HCT116 (cell line): ENCODE measurements at regions not wholly inside any gene's neighbourhood (a gene's known extent, or its start where the extent isn't known, plus 50 kb on each side); places are given as distances from the start of the nearest gene placed in this dataset.

Experiments
- TF ChIP-seq, protein P1 (sequence below), 3 experiments: fragments of 200-600 bp in 1 of 3; sonication (generic) in 1 of 3; IDR thresholded peaks in 2 of 3; conservative IDR thresholded peaks in 1 of 3; 2 replicates each; pipeline ENCODE4 v1.5.1; 2012 to 2017; ENCODE audit warnings: low read depth in 2 of 3, low read length in 2 of 3, antibody characterized with exemption in 1 of 3, borderline replicate concordance in 1 of 3, control low read depth in 1 of 3, mild to moderate bottlenecking in 1 of 3, mixed read lengths in 1 of 3, mixed run types in 1 of 3, moderate library complexity in 1 of 3; ENCODE audit not compliant: insufficient read depth in 1 of 3
- TF ChIP-seq, protein P2 (sequence below): IDR thresholded peaks from 2 replicates; pipeline ENCODE4 v1.6.1; 2012

DNA sequence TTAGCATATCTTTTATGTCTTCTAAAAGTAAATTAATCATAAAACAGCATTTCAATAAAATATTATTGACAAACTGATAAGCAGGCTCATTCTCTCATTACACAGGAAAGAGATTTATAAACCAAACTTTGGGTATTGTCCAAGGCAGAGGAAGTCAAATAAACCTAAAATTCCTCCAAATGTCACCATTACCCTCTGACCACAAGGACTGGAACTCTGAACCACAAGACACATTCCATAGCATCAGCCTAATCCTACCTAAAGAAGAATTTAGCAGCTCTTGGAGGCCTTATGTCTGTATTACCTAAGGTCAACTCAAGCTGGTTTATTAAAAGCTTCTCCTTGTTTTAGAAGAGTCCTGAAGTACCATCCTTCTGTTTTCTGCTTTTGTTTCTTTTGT, 82.4 kb upstream of the SLC13A1 start:
- TF ChIP-seq, protein P1, sequence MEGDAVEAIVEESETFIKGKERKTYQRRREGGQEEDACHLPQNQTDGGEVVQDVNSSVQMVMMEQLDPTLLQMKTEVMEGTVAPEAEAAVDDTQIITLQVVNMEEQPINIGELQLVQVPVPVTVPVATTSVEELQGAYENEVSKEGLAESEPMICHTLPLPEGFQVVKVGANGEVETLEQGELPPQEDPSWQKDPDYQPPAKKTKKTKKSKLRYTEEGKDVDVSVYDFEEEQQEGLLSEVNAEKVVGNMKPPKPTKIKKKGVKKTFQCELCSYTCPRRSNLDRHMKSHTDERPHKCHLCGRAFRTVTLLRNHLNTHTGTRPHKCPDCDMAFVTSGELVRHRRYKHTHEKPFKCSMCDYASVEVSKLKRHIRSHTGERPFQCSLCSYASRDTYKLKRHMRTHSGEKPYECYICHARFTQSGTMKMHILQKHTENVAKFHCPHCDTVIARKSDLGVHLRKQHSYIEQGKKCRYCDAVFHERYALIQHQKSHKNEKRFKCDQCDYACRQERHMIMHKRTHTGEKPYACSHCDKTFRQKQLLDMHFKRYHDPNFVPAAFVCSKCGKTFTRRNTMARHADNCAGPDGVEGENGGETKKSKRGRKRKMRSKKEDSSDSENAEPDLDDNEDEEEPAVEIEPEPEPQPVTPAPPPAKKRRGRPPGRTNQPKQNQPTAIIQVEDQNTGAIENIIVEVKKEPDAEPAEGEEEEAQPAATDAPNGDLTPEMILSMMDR (IDR thresholded peaks at IDR 0.05 in 2 of 3, conservative IDR thresholded peaks at IDR 0.05 in 1 of 3; ENCODE audit: borderline replicate concordance in 1 of 3, insufficient read depth in 1 of 3, low read depth in 2 of 3, low read length in 2 of 3), result no peak
- TF ChIP-seq, protein P2, sequence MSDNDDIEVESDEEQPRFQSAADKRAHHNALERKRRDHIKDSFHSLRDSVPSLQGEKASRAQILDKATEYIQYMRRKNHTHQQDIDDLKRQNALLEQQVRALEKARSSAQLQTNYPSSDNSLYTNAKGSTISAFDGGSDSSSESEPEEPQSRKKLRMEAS, result no peak
